NB4 (cell line): ENCODE measurements at regions not wholly inside any gene's neighbourhood (a gene's known extent, or its start where the extent isn't known, plus 50 kb on each side); places are given as distances from the start of the nearest gene placed in this dataset.

Source experiments
- CTCF ChIP-seq: IDR thresholded peaks from one replicate; pipeline ENCODE4 v1.5.1; 2012; ENCODE audit warnings: low read depth, low read length
- MAX ChIP-seq: IDR thresholded peaks from 2 replicates; pipeline ENCODE4 v1.6.1; 2011; ENCODE audit warnings: low read depth, low read length
- MYC ChIP-seq: IDR thresholded peaks from 2 replicates; pipeline ENCODE4 v1.6.1; 2011; ENCODE audit warnings: low read depth, low read length
- POLR2A ChIP-seq: IDR thresholded peaks from 2 replicates; pipeline ENCODE4 v1.6.1; 2011; ENCODE audit warnings: mild to moderate bottlenecking; ENCODE audit not compliant: insufficient read length; ENCODE audit errors: extremely low read depth

GRCh38 chr13:64962404-64962803 is 2267.7 kb downstream of the PCDH9 start:
- TF ChIP-seq CTCF (no peak), POLR2A (no peak), MAX (no peak), MYC (no peak)
